AG09309 (cell line): ENCODE measurements at regions not wholly inside any gene's neighbourhood (a gene's known extent, or its start where the extent isn't known, plus 50 kb on each side); places are given as distances from the start of the nearest gene placed in this dataset.
A peak's percentile ranks its signal among the peaks of the same experiment; 100 is the strongest.

Source experiments
- DNase-seq: peaks from one replicate; pipeline ENCODE4 v3.0.0-alpha.2; 2010; ENCODE audit warnings: low read depth
- H3K4me3 ChIP-seq: 2 replicates; pipeline ENCODE4 v1.5.1; 2011; ENCODE audit warnings: mild to moderate bottlenecking, low read depth, low read length, moderate library complexity; ENCODE audit not compliant: control insufficient read depth
- TF ChIP-seq, protein P1 (sequence below): IDR thresholded peaks from 2 replicates; pipeline ENCODE4 v1.5.1; 2011; ENCODE audit warnings: mild to moderate bottlenecking, low read depth, low read length, inconsistent platforms; ENCODE audit not compliant: insufficient read depth, control insufficient read depth; ENCODE audit errors: missing control alignments

GRCh38 chr6:41404182-41404845 lies 68.9 kb downstream of the NCR2 start:
- DNase-seq = peak; percentile 20
- TF ChIP-seq, protein P1, sequence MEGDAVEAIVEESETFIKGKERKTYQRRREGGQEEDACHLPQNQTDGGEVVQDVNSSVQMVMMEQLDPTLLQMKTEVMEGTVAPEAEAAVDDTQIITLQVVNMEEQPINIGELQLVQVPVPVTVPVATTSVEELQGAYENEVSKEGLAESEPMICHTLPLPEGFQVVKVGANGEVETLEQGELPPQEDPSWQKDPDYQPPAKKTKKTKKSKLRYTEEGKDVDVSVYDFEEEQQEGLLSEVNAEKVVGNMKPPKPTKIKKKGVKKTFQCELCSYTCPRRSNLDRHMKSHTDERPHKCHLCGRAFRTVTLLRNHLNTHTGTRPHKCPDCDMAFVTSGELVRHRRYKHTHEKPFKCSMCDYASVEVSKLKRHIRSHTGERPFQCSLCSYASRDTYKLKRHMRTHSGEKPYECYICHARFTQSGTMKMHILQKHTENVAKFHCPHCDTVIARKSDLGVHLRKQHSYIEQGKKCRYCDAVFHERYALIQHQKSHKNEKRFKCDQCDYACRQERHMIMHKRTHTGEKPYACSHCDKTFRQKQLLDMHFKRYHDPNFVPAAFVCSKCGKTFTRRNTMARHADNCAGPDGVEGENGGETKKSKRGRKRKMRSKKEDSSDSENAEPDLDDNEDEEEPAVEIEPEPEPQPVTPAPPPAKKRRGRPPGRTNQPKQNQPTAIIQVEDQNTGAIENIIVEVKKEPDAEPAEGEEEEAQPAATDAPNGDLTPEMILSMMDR = no peak
- H3K4me3 ChIP-seq = no peak overlapping the region

DNA sequence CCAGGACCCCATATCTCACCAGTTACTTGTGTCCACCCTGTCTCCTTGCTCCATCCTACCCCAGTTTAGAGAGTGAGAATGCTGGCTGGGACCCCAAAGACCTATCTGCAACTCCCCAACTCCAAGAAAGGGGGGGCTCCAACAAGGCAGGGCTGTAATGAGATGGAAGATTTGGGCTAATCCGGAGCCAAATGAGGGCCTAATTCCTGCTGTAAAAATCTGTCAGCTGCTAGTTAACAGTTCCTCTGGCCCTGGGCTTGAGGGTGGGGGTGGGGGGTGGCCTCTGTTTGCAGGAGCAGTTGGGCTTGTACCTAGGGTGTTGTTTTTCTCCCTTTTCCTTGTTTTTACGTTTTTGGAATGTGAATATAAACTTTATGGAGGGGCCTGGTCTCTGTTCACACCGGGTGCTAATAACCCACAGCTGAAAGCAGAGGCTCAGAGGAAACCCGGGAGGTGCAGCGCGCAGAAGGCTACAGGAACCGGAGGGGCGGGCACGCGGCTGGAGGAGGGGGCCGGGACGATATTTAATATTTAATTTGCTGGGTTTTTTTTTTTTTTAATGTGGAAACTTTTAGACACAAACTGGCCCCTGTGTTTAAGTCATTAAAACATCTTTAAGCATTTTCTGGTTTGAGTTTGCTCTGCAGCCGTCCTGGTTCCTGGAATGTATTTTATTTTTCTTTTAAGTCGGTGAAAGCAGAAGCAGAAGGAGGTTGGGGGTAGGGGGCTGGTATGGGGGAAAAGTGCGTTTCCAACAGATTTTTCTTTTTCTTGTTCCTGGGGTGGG lies 70.7 kb downstream of the NCR2 start:
- H3K4me3 ChIP-seq = no peak overlapping the region
- DNase-seq = no peak
- TF ChIP-seq, protein P1 = no peak

GRCh38 chr6:41406728-41407489 lies 71.5 kb downstream of the NCR2 start:
- TF ChIP-seq, protein P1 = no peak
- no peak for DNase-seq
- no peak overlapping the region for H3K4me3 ChIP-seq

DNA sequence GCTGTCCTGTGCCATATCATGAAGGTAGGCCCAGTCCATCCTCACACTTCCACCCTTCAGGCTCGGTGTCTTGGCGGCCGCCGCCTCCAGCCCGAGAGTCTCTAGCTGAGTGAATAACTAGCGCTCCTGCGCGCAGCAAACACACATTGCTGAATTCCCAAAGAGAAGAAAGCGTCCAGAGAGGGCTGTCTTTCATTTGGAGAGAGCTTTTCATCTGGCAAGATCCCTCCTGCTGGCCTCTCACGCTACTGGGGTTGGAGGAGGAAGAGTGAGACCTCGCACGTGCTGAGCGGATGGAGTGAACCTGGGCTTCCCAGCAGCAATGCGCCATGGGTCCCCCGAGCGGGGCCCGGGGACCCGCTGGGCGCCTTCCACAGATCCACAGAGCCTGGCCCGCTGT lies 73.2 kb downstream of the NCR2 start:
- TF ChIP-seq, protein P1 = no peak
- no peak for DNase-seq
- H3K4me3 ChIP-seq = no peak overlapping the region

GRCh38 chr6:41408982-41409381 lies 73.6 kb downstream of the NCR2 start:
- DNase-seq = no peak
- no peak overlapping the region for H3K4me3 ChIP-seq
- TF ChIP-seq, protein P1 = no peak

GRCh38 chr6:41409489-41409888 lies 74.1 kb downstream of the NCR2 start:
- no peak overlapping the region for H3K4me3 ChIP-seq
- TF ChIP-seq, protein P1 = no peak
- DNase-seq = no peak
